Astrocyte (in vitro differentiated cells and primary cell): ENCODE measurements at regions not wholly inside any gene's neighbourhood (a gene's known extent, or its start where the extent isn't known, plus 50 kb on each side); places are given as distances from the start of the nearest gene placed in this dataset.

ENCODE experiments used
- DNase-seq: peaks from one replicate; pipeline ENCODE4 v3.0.0-alpha.2; 2010; ENCODE audit warnings: low read depth
- FAIRE-seq: peaks from 2 replicates; lab custom pipeline; 2011; peaks lifted over from hg19 to GRCh38; lab: Jason Lieb, UNC
- H2AFZ ChIP-seq: 2 replicates; pipeline ENCODE4 v1.6.0; 2012; ENCODE audit warnings: low read depth, low read length, inconsistent platforms
- H3K27ac ChIP-seq: 2 replicates; pipeline ENCODE4 v1.5.1; 2011; ENCODE audit warnings: low read depth, low read length, inconsistent platforms
- H3K27me3 ChIP-seq: 2 replicates; pipeline ENCODE4 v1.6.0; 2011; ENCODE audit warnings: low read length, inconsistent platforms; ENCODE audit not compliant: insufficient read depth
- H3K36me3 ChIP-seq: 2 replicates; pipeline ENCODE4 v1.5.1; 2011; ENCODE audit warnings: low read length, inconsistent platforms; ENCODE audit not compliant: insufficient read depth
- H3K4me1 ChIP-seq: 2 replicates; pipeline ENCODE4 v1.5.1; 2011; ENCODE audit warnings: low read length, inconsistent platforms; ENCODE audit not compliant: insufficient read depth
- H3K4me2 ChIP-seq: 2 replicates; pipeline ENCODE4 v1.6.0; 2012; ENCODE audit warnings: low read length, inconsistent platforms
- H3K4me3 ChIP-seq: 2 replicates; pipeline ENCODE4 v1.5.1; 2011; ENCODE audit warnings: low read depth, mild to moderate bottlenecking, low read length, inconsistent platforms; ENCODE audit not compliant: insufficient read depth
- H3K79me2 ChIP-seq: 2 replicates; pipeline ENCODE4 v1.6.0; 2012; ENCODE audit warnings: mild to moderate bottlenecking, low read length, inconsistent platforms; ENCODE audit not compliant: insufficient read depth
- H3K9ac ChIP-seq: 2 replicates; pipeline ENCODE4 v1.6.0; 2012; ENCODE audit warnings: mild to moderate bottlenecking, low read length, inconsistent platforms
- H3K9me3 ChIP-seq: 2 replicates; pipeline ENCODE4 v1.5.1; 2012; ENCODE audit warnings: low read depth, mild to moderate bottlenecking, low read length, inconsistent platforms; ENCODE audit not compliant: insufficient read depth
- H4K20me1 ChIP-seq: 2 replicates; pipeline ENCODE4 v1.6.0; 2012; ENCODE audit warnings: low read length, inconsistent platforms; ENCODE audit not compliant: insufficient read depth
- H3K27ac Mint-ChIP-seq: one replicate; pipeline ENCODE4 v1.8.0; 2021; ENCODE audit warnings: mild to moderate bottlenecking, mixed read lengths; ENCODE audit not compliant: unreplicated experiment
- H3K27me3 Mint-ChIP-seq: one replicate; pipeline ENCODE4 v1.8.0; 2021; ENCODE audit warnings: low read depth, mixed read lengths; ENCODE audit not compliant: unreplicated experiment
- H3K36me3 Mint-ChIP-seq: one replicate; pipeline ENCODE4 v1.8.0; 2021; ENCODE audit warnings: low read depth, mixed read lengths; ENCODE audit not compliant: unreplicated experiment
- H3K4me1 Mint-ChIP-seq: one replicate; pipeline ENCODE4 v1.8.0; 2021; ENCODE audit warnings: low read depth, mixed read lengths; ENCODE audit not compliant: unreplicated experiment
- H3K4me3 Mint-ChIP-seq: one replicate; pipeline ENCODE4 v1.8.0; 2021; ENCODE audit warnings: mild to moderate bottlenecking, moderate library complexity, mixed read lengths; ENCODE audit not compliant: unreplicated experiment
- H3K9me3 Mint-ChIP-seq: one replicate; pipeline ENCODE4 v1.8.0; 2021; ENCODE audit warnings: mild to moderate bottlenecking, mixed read lengths; ENCODE audit not compliant: unreplicated experiment
- EZH2 ChIP-seq: IDR thresholded peaks from 2 replicates; pipeline ENCODE4 v1.6.1; 2012; ENCODE audit warnings: mild to moderate bottlenecking, low read length, inconsistent platforms; ENCODE audit not compliant: insufficient read depth
- TF ChIP-seq, protein P1 (sequence below): IDR thresholded peaks from 2 replicates; pipeline ENCODE4 v1.5.1; 2011; ENCODE audit warnings: low read depth, mild to moderate bottlenecking, inconsistent platforms, low read length, moderate library complexity; ENCODE audit not compliant: insufficient read depth

DNA sequence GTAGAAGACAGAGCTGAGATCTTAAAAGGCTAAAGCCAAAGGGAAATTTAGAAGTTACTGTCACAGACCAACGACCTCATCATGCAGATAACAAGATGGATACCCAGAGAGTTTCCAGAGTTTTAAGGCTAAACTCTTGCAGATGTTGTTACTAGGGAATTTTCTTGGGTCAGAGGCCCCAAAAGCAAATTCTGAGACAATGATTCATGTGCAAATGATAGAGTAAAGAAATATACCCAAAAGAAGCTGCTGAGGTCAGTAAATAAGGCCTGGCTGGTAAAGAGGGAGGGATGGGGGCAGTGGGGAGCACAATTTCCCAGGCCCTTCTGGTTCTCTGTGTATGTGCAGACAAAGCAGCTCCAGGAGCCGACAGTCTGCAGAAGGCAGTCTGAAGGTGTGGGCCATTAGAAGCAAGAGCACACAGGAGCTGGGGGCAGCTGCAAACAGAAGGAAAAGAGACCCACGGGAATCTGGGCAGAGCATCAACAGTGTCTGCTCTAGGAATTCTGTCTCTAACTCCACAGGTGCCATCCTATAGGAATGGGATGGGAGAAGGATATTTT is 330.8 kb downstream of the TBC1D4 start:
- no peak overlapping the region for H3K4me3 ChIP-seq
- peak overlapping the region; percentile 7 for H3K4me2 ChIP-seq
- peak overlapping the region; percentile 5 for H3K27ac ChIP-seq
- peaks cover 45% of the 10 kb centered on the region for H3K4me1 Mint-ChIP-seq
- no peaks in the 10 kb centered on the region for H3K27me3 ChIP-seq
- no peaks in the 10 kb centered on the region for H3K36me3 Mint-ChIP-seq
- FAIRE-seq (no peak), DNase-seq (peak; percentile 71)
- H3K4me3 Mint-ChIP-seq, result no peak overlapping the region
- H3K9ac ChIP-seq, result no peak overlapping the region
- H3K79me2 ChIP-seq, result no peaks in the 10 kb centered on the region
- H3K36me3 ChIP-seq, result no peaks in the 10 kb centered on the region
- H3K9me3 Mint-ChIP-seq, result peaks cover 8% of the 10 kb centered on the region
- no peaks in the 10 kb centered on the region for H4K20me1 ChIP-seq
- H3K9me3 ChIP-seq, result no peaks in the 10 kb centered on the region
- no peaks in the 10 kb centered on the region for H3K27me3 Mint-ChIP-seq
- H3K27ac Mint-ChIP-seq, result peak overlapping the region; percentile 88
- H3K4me1 ChIP-seq, result peaks cover 5% of the 10 kb centered on the region
- no peak for TF ChIP-seq EZH2
- TF ChIP-seq, protein P1, sequence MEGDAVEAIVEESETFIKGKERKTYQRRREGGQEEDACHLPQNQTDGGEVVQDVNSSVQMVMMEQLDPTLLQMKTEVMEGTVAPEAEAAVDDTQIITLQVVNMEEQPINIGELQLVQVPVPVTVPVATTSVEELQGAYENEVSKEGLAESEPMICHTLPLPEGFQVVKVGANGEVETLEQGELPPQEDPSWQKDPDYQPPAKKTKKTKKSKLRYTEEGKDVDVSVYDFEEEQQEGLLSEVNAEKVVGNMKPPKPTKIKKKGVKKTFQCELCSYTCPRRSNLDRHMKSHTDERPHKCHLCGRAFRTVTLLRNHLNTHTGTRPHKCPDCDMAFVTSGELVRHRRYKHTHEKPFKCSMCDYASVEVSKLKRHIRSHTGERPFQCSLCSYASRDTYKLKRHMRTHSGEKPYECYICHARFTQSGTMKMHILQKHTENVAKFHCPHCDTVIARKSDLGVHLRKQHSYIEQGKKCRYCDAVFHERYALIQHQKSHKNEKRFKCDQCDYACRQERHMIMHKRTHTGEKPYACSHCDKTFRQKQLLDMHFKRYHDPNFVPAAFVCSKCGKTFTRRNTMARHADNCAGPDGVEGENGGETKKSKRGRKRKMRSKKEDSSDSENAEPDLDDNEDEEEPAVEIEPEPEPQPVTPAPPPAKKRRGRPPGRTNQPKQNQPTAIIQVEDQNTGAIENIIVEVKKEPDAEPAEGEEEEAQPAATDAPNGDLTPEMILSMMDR, result no peak
- H2AFZ ChIP-seq, result no peak overlapping the region

DNA sequence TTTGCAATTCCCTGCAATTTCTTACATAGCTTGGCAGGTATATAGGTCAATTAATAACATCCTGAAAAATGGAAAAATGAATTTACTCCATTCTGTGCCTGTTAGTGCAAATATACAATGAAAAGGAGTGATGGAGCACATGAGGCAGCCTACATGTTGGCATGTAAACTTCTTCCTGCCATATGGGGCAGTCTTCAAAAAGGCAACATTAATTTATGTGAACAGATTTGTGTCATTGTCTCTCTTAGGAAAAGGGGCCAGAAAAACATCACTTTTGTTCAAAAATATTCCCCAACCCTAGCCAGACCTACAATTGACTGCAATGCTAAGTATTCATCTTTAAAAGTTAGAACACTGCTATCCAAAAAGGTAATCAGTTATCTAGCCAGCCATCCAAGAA is 332.2 kb downstream of the TBC1D4 start:
- Histone ChIP-seq H3K4me1 (peaks cover 5% of the 10 kb centered on the region), H3K36me3 (no peaks in the 10 kb centered on the region), H3K27me3 (no peaks in the 10 kb centered on the region), H3K9me3 (no peaks in the 10 kb centered on the region), H3K4me3 (no peak overlapping the region), H2AFZ (no peak overlapping the region), H4K20me1 (no peaks in the 10 kb centered on the region), H3K27ac (no peak overlapping the region), H3K79me2 (no peaks in the 10 kb centered on the region), H3K9ac (no peak overlapping the region), H3K4me2 (no peak overlapping the region)
- H3K9me3 Mint-ChIP-seq, result peaks cover 4% of the 10 kb centered on the region
- H3K36me3 Mint-ChIP-seq, result no peaks in the 10 kb centered on the region
- FAIRE-seq, result no peak
- peak overlapping the region; percentile 88 for H3K27ac Mint-ChIP-seq
- peaks cover 53% of the 10 kb centered on the region for H3K4me1 Mint-ChIP-seq
- no peak for DNase-seq
- TF ChIP-seq EZH2, result no peak
- TF ChIP-seq, protein P1, result no peak
- no peak overlapping the region for H3K4me3 Mint-ChIP-seq
- no peaks in the 10 kb centered on the region for H3K27me3 Mint-ChIP-seq

DNA sequence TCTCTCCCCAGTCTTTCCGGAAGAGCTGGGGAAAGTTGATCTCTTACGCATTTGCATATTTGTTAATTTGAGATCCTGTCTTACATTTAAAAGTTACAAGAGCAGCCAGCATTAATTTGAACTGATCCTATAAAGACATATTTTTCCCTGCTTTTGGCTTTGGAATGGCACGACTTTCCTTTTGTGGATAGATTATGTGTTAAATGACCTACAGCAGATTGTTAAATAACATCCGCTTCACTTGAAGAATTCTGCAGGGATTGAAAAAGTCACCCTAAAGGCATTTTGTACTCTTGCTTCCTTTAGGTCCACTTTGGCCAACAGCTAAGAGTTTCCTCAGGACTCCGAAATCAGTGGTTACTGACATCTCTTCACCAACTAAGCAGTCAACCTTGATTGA is 334.0 kb downstream of the TBC1D4 start:
- H3K27ac Mint-ChIP-seq, result no peak overlapping the region
- H3K4me1 Mint-ChIP-seq, result peaks cover 42% of the 10 kb centered on the region
- Histone ChIP-seq H3K4me1 (peaks cover 5% of the 10 kb centered on the region), H3K9ac (no peak overlapping the region), H4K20me1 (no peaks in the 10 kb centered on the region), H3K9me3 (no peaks in the 10 kb centered on the region), H3K4me3 (no peak overlapping the region), H3K36me3 (no peaks in the 10 kb centered on the region), H3K79me2 (no peaks in the 10 kb centered on the region), H2AFZ (no peak overlapping the region), H3K27me3 (no peaks in the 10 kb centered on the region), H3K4me2 (no peak overlapping the region), H3K27ac (no peak overlapping the region)
- no peaks in the 10 kb centered on the region for H3K36me3 Mint-ChIP-seq
- H3K4me3 Mint-ChIP-seq, result no peak overlapping the region
- peaks cover 2% of the 10 kb centered on the region for H3K9me3 Mint-ChIP-seq
- no peak for DNase-seq
- no peaks in the 10 kb centered on the region for H3K27me3 Mint-ChIP-seq
- FAIRE-seq, result no peak
- TF ChIP-seq EZH2, result no peak
- TF ChIP-seq, protein P1, result no peak
